Panc1 (cell line): ENCODE measurements at regions not wholly inside any gene's neighbourhood (a gene's known extent, or its start where the extent isn't known, plus 50 kb on each side); places are given as distances from the start of the nearest gene placed in this dataset.

ENCODE experiments used
- ATAC-seq: fragments of 200-7000 bp; cut with Tn5 transposase; 2 replicates; pipeline ENCODE4 v1.9.1; 2020; ENCODE audit warnings: mild to moderate bottlenecking, moderate library complexity
- BruUV-seq: library from RNA; stranded (reverse); fragments of 400-500 nt; replicated peaks from 2 replicates; lab custom pipeline; 2021; lab: Mats Ljungman, UMichigan
- CTCF ChIA-PET: fragments of 300-600 bp; sonication (Branson Sonifier 250); formaldehyde crosslinking; loops from one replicate; lab custom pipeline; 2022; ENCODE audit warnings: antibody characterized with exemption; lab: Charles Lee
- POLR2A ChIA-PET: fragments of 300-600 bp; sonication (Branson Sonifier 250); formaldehyde crosslinking; loops from one replicate; lab custom pipeline; 2022; ENCODE audit warnings: antibody characterized with exemption; lab: Charles Lee
- DNase-seq: peaks from one replicate; pipeline ENCODE4 v3.0.0-alpha.2; 2010; ENCODE audit warnings: low read depth, low spot score
- H3K27ac ChIP-seq: 2 replicates; pipeline ENCODE4 v1.5.1; 2011; ENCODE audit warnings: mild to moderate bottlenecking, low read length, inconsistent platforms
- H3K27me3 ChIP-seq: fragments of 200-500 bp; sonication (Bioruptor generic); 2 replicates; pipeline ENCODE4 v1.6.0; 2014; ENCODE audit warnings: low read length, inconsistent platforms; ENCODE audit not compliant: control insufficient read depth, insufficient read depth
- H3K36me3 ChIP-seq: fragments of 200-500 bp; sonication (Bioruptor generic); 2 replicates; pipeline ENCODE4 v1.5.1; 2014; ENCODE audit warnings: inconsistent platforms, mild to moderate bottlenecking, low read length, moderate library complexity; ENCODE audit not compliant: control insufficient read depth, insufficient read depth
- H3K4me1 ChIP-seq: 2 replicates; pipeline ENCODE4 v1.5.1; 2011; ENCODE audit warnings: inconsistent platforms, mild to moderate bottlenecking, low read length, moderate library complexity; ENCODE audit not compliant: control insufficient read depth, insufficient read depth
- H3K4me3 ChIP-seq, 2 experiments: 2 replicates each; pipeline ENCODE4 v1.5.1; 2011 to 2012; ENCODE audit warnings: low read depth in 2 of 2, low read length in 2 of 2, mild to moderate bottlenecking in 2 of 2, inconsistent platforms in 1 of 2, moderate library complexity in 1 of 2
- H3K9me3 ChIP-seq: fragments of 200-500 bp; sonication (Bioruptor generic); 2 replicates; pipeline ENCODE4 v1.5.1; 2014; ENCODE audit warnings: low read depth, mild to moderate bottlenecking, inconsistent platforms, low read length, moderate library complexity; ENCODE audit not compliant: control insufficient read depth, insufficient read depth
- CTCF ChIP-seq: fragments of 450-650 bp; IDR thresholded peaks from 2 replicates; pipeline ENCODE4 v1.5.1; 2017; ENCODE audit warnings: mild to moderate bottlenecking
- POLR2AphosphoS5 ChIP-seq: IDR thresholded peaks from 2 replicates; pipeline ENCODE4 v1.6.1; 2012; ENCODE audit warnings: mild to moderate bottlenecking, low read depth, low read length, moderate library complexity
- REST ChIP-seq, 2 experiments: IDR thresholded peaks; 2 replicates each; pipeline ENCODE4 v1.6.1; 2011 to 2012; ENCODE audit warnings: low read depth in 2 of 2, control low read depth in 1 of 2, low read length in 1 of 2, mild to moderate bottlenecking in 1 of 2, moderate library complexity in 1 of 2; ENCODE audit not compliant: insufficient read depth in 1 of 2
- SIN3A ChIP-seq: IDR thresholded peaks from 2 replicates; pipeline ENCODE4 v1.6.1; 2012; ENCODE audit warnings: low read depth, mild to moderate bottlenecking, low read length, moderate library complexity, borderline replicate concordance; ENCODE audit not compliant: insufficient read depth
- TCF7L2 ChIP-seq: IDR thresholded peaks from 2 replicates; pipeline ENCODE4 v1.6.1; 2011; ENCODE audit warnings: mild to moderate bottlenecking, low read depth, low read length, inconsistent platforms
- in situ Hi-C: cut with HindIII; loops from 2 replicates; pipeline ENCODE4 v1.10.0; 2016; ENCODE audit warnings: low sequenced_read_pairs, low pct_unique_long_range_greater_than_20kb
- intact Hi-C: fragments of 100-400 bp; cut with micrococcal nuclease; formaldehyde crosslinking; loops from one replicate; pipeline ENCODE4 v1.10.0; 2022; ENCODE audit not compliant: unreplicated experiment

- no TSS peak for BruUV-seq
- Histone ChIP-seq H3K27ac (no peak overlapping the region), H3K27me3 (no peaks in the 10 kb centered on the region), H3K4me3 (no peak overlapping the region), H3K9me3 (no peaks in the 10 kb centered on the region), H3K36me3 (no peaks in the 10 kb centered on the region), H3K4me1 (no peaks in the 10 kb centered on the region)
- intact Hi-C loops (no loop called here), in situ Hi-C loops (no loop called here)
- ATAC-seq (no peak), DNase-seq (no peak)
- TF ChIP-seq CTCF (no peak), REST (IDR thresholded peaks at IDR 0.05; ENCODE audit: insufficient read depth in 1 of 2, low read depth in 2 of 2, low read length in 1 of 2) (no peak), TCF7L2 (no peak)
- CTCF ChIA-PET: no interaction called here
- POLR2A ChIA-PET: no interaction called here
Measured at GRCh38 chr19:28065026-28065425, 1147.9 kb downstream of the UQCRFS1 start.

- Histone ChIP-seq H3K4me1 (no peaks in the 10 kb centered on the region), H3K9me3 (no peaks in the 10 kb centered on the region), H3K27me3 (no peaks in the 10 kb centered on the region), H3K27ac (no peak overlapping the region), H3K36me3 (no peaks in the 10 kb centered on the region), H3K4me3 (no peak overlapping the region)
- ATAC-seq (no peak), DNase-seq (no peak)
- BruUV-seq: no TSS peak
- intact Hi-C loops: no loop called here
- ChIA-PET POLR2A (no interaction called here), CTCF (no interaction called here)
- TF ChIP-seq SIN3A (no peak), POLR2AphosphoS5 (no peak), CTCF (no peak), TCF7L2 (no peak), REST (IDR thresholded peaks at IDR 0.05; ENCODE audit: insufficient read depth in 1 of 2, low read depth in 2 of 2, low read length in 1 of 2) (no peak)
- in situ Hi-C loops: no loop called here
Measured at GRCh38 chr19:28063702-28064101, 1149.2 kb downstream of the UQCRFS1 start.
